HFFc6 (cell line): ENCODE measurements at regions not wholly inside any gene's neighbourhood (a gene's known extent, or its start where the extent isn't known, plus 50 kb on each side); places are given as distances from the start of the nearest gene placed in this dataset.
"Not testable (repeated sequence)": the region's sequence is repeated elsewhere in the genome, so short reads cannot be mapped to it uniquely, and the experiment has no call there.

Experiments
- DNase-seq: peaks from one replicate; pipeline ENCODE4 v3.0.0-alpha.2; 2018
- H3K27ac Mint-ChIP-seq: 2 replicates; pipeline ENCODE4 v1.8.0; 2020; ENCODE audit warnings: mild to moderate bottlenecking, mixed read lengths
- H3K27me3 Mint-ChIP-seq: 2 replicates; pipeline ENCODE4 v1.8.0; 2021; ENCODE audit warnings: mild to moderate bottlenecking, moderate library complexity, mixed read lengths; ENCODE audit not compliant: insufficient read depth
- H3K36me3 Mint-ChIP-seq: 2 replicates; pipeline ENCODE4 v1.8.0; 2021; ENCODE audit warnings: low read depth, mixed read lengths
- H3K4me1 Mint-ChIP-seq: 2 replicates; pipeline ENCODE4 v1.8.0; 2020; ENCODE audit warnings: low read depth, mixed read lengths
- H3K4me3 Mint-ChIP-seq: 2 replicates; pipeline ENCODE4 v1.8.0; 2020; ENCODE audit warnings: mild to moderate bottlenecking, moderate library complexity, mixed read lengths
- H3K9me3 Mint-ChIP-seq: 2 replicates; pipeline ENCODE4 v1.8.0; 2020; ENCODE audit warnings: mild to moderate bottlenecking, mixed read lengths
- CTCF ChIP-seq: fragments of 200-600 bp; sonication (generic); IDR thresholded peaks from 2 replicates; pipeline ENCODE4 v1.5.0; 2021; ENCODE audit warnings: antibody characterized with exemption, mild to moderate bottlenecking

GRCh38 chr9:120307599-120307998, 272.4 kb downstream of the CDK5RAP2 start:
- Mint-ChIP-seq H3K36me3 (no peaks in the 10 kb centered on the region), H3K4me1 (no peaks in the 10 kb centered on the region), H3K27ac (no peak overlapping the region), H3K9me3 (no peaks in the 10 kb centered on the region), H3K4me3 (no peak overlapping the region), H3K27me3 (peaks cover 10% of the 10 kb centered on the region)
- DNase-seq = no peak
- no peak for TF ChIP-seq CTCF

- Mint-ChIP-seq H3K4me3 (no peak overlapping the region), H3K4me1 (no peaks in the 10 kb centered on the region), H3K27ac (no peak overlapping the region), H3K36me3 (no peaks in the 10 kb centered on the region), H3K27me3 (peaks cover 10% of the 10 kb centered on the region), H3K9me3 (no peaks in the 10 kb centered on the region)
- TF ChIP-seq CTCF = no peak
- DNase-seq = no peak
These were observed 273.4 kb downstream of the CDK5RAP2 start for GRCh38 chr9:120306561-120306960.

GRCh38 chr9:120306088-120306487, 273.9 kb downstream of the CDK5RAP2 start:
- TF ChIP-seq CTCF = no peak
- Mint-ChIP-seq H3K4me1 (no peaks in the 10 kb centered on the region), H3K4me3 (no peak overlapping the region), H3K27ac (no peak overlapping the region), H3K27me3 (peaks cover 10% of the 10 kb centered on the region), H3K9me3 (no peaks in the 10 kb centered on the region), H3K36me3 (no peaks in the 10 kb centered on the region)
- no peak for DNase-seq

- not testable (repeated sequence) for H3K4me1 Mint-ChIP-seq, H3K4me3 Mint-ChIP-seq
These were observed 275.1 kb downstream of the CDK5RAP2 start for GRCh38 chr9:120304896-120305295.

GRCh38 chr9:120303519-120303918, 276.4 kb downstream of the CDK5RAP2 start:
- H3K36me3 Mint-ChIP-seq = no peaks in the 10 kb centered on the region

More at GRCh38 chr9:120304896-120305295, 275.1 kb downstream of the CDK5RAP2 start:
- H3K36me3 Mint-ChIP-seq, H3K9me3 Mint-ChIP-seq, DNase-seq, H3K27ac Mint-ChIP-seq, H3K27me3 Mint-ChIP-seq: not testable (repeated sequence)

GRCh38 chr9:120299785-120300184, 280.2 kb downstream of the CDK5RAP2 start:
- Mint-ChIP-seq H3K9me3 (no peaks in the 10 kb centered on the region), H3K27me3 (peaks cover 2% of the 10 kb centered on the region; the same call in 1 of the 2 replicates), H3K27ac (no peak overlapping the region), H3K4me3 (no peak overlapping the region), H3K36me3 (no peaks in the 10 kb centered on the region), H3K4me1 (no peaks in the 10 kb centered on the region)
- no peak for DNase-seq
- TF ChIP-seq CTCF = no peak

More at GRCh38 chr9:120303519-120303918, 276.4 kb downstream of the CDK5RAP2 start:
- Mint-ChIP-seq H3K4me1 (no peaks in the 10 kb centered on the region), H3K27me3 (peaks cover 10% of the 10 kb centered on the region), H3K4me3 (no peak overlapping the region), H3K9me3 (no peaks in the 10 kb centered on the region), H3K27ac (no peak overlapping the region)
- TF ChIP-seq CTCF = no peak
- no peak for DNase-seq
